CD1c-positive myeloid dendritic cell (primary cell): ENCODE measurements at regions not wholly inside any gene's neighbourhood (a gene's known extent, or its start where the extent isn't known, plus 50 kb on each side); places are given as distances from the start of the nearest gene placed in this dataset.
A peak's percentile ranks its signal among the peaks of the same experiment; 100 is the strongest.

Experiments
- DNase-seq: peaks from one replicate; pipeline ENCODE4 v3.0.0-alpha.2; 2016; ENCODE audit errors: extremely low spot score

DNA sequence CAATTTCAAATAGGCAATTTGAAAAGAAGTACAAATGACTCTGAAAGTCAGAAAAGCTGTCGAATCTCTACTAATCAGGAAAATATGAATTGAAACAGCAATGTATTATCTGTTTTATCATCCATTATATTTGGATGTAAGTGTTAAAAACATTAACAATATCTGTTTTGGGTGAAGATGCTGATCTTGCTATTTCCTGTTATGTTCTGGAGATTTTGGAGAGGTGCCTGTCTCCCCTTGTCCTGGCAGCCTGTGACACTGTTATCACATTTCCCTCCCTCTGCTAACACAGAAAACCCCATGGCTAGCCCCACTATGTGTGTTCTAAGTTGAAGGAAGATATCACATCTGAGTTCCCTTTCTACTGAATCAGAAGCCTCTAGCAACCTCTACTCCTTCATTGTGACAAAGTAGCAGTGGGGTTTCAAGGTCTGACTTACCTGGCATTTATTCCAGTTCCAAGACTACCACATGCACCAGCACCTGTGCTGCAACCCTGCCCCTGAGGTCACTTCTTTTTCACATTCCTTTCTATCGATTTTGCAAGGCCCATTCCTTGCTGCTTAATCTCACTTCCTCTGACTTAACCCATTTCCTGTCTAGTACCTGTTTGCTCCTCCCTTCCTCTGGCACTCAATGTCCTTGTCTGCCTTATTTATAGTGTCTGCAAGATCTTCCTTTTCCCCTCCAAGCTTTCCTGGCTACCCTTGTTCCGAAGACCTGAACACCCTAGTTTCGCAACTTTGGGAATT, 95.5 kb upstream of the COL8A1 start:
- no peak for DNase-seq

DNA sequence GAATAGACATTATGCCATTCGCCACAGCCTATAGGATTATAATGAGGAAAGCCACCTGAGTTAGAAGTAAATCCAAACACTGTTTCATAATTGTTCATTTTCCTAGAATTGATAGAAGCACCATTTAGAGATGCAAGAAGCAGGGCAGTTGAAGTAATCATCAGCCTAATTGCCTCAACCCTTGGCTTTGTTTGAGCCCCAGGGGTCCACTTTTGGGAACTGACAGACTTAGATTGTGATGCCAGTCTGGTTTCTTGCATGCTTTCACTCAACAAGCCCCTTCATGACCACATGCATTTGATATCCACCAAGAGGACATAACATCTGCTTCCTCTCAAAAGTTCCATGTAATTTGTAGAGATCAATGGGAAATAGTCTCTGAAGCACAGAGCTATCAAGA, 97.2 kb upstream of the COL8A1 start:
- DNase-seq = no peak

- no peak for DNase-seq
These were observed 101.0 kb upstream of the COL8A1 start for GRCh38 chr3:99537416-99537815.

GRCh38 chr3:99536555-99537314, 101.7 kb upstream of the COL8A1 start:
- no peak for DNase-seq

- no peak for DNase-seq
These were observed 103.3 kb upstream of the COL8A1 start for GRCh38 chr3:99534951-99535704.

GRCh38 chr3:99532246-99532645, 106.1 kb upstream of the COL8A1 start:
- DNase-seq = peak; percentile 61

DNA sequence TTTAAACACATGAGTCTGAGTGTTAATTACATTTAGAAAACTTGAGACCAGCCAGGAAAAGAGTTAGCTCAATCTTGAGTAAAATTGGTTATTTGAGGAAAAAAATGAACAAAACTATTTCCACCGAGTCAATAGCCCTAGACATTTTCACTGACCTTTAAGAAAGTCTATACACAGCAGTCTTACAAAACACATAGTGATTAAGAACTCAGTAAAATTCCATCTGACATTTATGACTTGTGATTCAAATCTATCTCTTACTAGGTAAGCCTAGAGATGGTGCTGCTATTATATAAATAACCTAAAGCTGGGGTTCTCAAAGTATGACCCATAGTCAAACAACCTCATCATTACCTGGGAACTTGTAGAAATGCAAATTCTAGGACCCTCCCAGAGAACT, 109.1 kb upstream of the COL8A1 start:
- no peak for DNase-seq

- no peak for DNase-seq
These were observed 111.5 kb upstream of the COL8A1 start for GRCh38 chr3:99526921-99527320.

GRCh38 chr3:99524559-99524958, 113.8 kb upstream of the COL8A1 start:
- no peak for DNase-seq

DNA sequence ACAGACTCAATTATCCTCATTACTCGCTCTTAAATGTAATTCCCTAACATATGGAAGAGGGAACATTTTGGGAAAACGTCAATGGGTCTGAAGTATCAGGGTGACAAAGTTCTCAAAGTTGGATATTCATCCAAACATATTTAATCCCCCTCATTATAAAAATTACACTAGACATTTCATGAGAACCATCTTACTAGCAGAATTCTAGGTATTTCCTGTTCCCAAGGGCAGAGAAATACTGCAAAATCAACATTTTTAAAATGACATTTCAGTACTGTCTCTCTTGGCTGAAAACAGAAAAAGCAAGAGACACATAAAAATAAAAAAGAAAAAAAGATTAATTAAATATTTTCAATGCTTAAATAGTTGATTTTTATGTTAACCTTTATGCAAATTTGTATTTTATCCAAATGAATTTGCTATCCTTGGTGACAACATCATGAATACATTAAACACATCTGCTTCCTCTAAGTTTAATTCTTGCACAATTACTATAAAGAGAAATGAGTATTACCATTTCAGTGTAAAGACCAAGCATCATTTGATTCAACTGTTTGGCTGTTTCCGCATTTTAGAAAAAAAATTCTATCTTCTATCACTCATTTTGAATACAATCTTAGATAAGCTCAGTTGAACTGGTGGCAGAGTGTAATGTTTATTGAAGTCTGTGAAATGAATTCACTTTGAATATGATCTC, 114.8 kb upstream of the COL8A1 start:
- no peak for DNase-seq

- no peak for DNase-seq
These were observed 116.2 kb upstream of the COL8A1 start for GRCh38 chr3:99522147-99522546.

DNA sequence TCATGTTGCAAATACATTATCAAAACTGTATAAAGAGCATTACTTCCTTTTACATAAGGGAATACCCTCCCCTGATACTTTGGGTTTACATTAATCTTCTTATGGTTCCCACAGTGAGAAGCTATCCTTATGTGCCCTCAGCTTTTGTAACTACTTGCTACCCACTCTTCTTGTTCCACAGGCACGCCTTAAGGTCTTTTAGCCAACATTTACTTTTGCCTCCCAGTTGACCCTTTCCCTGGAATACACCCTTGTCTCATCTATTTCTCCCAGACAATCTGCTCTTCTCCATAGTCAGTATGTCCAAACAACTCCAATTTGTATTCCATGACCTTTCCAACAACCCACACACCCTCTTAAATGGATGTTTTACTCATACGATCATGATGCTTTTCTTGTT, 116.8 kb upstream of the COL8A1 start:
- DNase-seq = no peak

- no peak for DNase-seq
These were observed 117.9 kb upstream of the COL8A1 start for GRCh38 chr3:99520513-99520912.

GRCh38 chr3:99516936-99517335, 121.5 kb upstream of the COL8A1 start:
- no peak for DNase-seq

- no peak for DNase-seq
These were observed 122.5 kb upstream of the COL8A1 start for GRCh38 chr3:99515891-99516290.

DNA sequence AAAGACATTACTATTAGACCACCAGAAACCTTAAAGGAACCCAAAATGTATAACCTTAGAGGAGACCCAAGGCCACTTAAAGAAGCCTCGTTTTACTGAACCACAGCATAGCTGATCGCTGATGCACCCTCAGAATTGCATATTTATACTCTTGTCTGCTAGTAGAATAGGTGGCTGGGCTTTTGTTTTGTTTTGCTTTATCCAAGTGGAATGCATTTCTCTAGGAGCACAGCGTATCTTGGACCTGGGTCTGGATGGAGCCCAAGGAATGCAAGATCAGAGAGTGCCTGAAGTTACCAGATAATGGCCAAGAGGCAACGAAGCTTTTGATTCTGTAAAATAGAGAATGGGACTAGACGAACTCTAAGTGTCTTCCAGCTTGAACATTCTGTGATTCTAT, 129.2 kb upstream of the COL8A1 start:
- no peak for DNase-seq

- peak; percentile 31 for DNase-seq
These were observed 130.2 kb upstream of the COL8A1 start for GRCh38 chr3:99508191-99508590.

- peak; percentile 93 for DNase-seq
These were observed 132.6 kb upstream of the COL8A1 start for GRCh38 chr3:99505646-99506269.

- no peak for DNase-seq
These were observed 133.2 kb upstream of the COL8A1 start for GRCh38 chr3:99505200-99505599.

GRCh38 chr3:99504258-99504657, 134.1 kb upstream of the COL8A1 start:
- DNase-seq = no peak

- no peak for DNase-seq
These were observed 135.0 kb upstream of the COL8A1 start for GRCh38 chr3:99503350-99503749.

GRCh38 chr3:99502871-99503270, 135.5 kb upstream of the COL8A1 start:
- DNase-seq = no peak
